ENCODE measurements at regions not wholly inside any gene's neighbourhood (a gene's known extent, or its start where the extent isn't known, plus 50 kb on each side); places are given as distances from the start of the nearest gene placed in this dataset.

- no peaks in the 10 kb centered on the region for H3K36me3 ChIP-seq (ENCODE audit: control insufficient read depth, insufficient read depth, low read length)
- H3K4me2 ChIP-seq (ENCODE audit: low read depth, low read length) = no peak overlapping the region
- no peak overlapping the region for H2BK120ac ChIP-seq (ENCODE audit: low read depth, low read length)
- dilution Hi-C loops (cut with HindIII; ENCODE audit: low sequenced_read_pairs, unreplicated experiment) (no loop called here), intact Hi-C loops (cut with micrococcal nuclease) (no loop called here), in situ Hi-C loops (cut with MboI; ENCODE audit: low sequenced_read_pairs) (no loop called here)
- H3K79me1 ChIP-seq (ENCODE audit: low read depth in 1 of 2, low read length in 2 of 2) = no peaks in the 10 kb centered on the region
- peaks cover 2% of the 10 kb centered on the region for H3K9me3 ChIP-seq (ENCODE audit: control insufficient read depth, insufficient read depth, low read length)
- no peak for DNase-seq
- H3K56ac ChIP-seq (ENCODE audit: extremely low read depth, insufficient read depth, low read length) = no peak overlapping the region
- no peak overlapping the region for H4K8ac ChIP-seq (ENCODE audit: low read depth in 2 of 2, low read length in 2 of 2)
- no peak overlapping the region for H3K14ac ChIP-seq (replicated peaks; ENCODE audit: low read depth, low read length)
- H3K27me3 ChIP-seq (ENCODE audit: control insufficient read depth, insufficient read depth, low read length) = no peaks in the 10 kb centered on the region
- no peak overlapping the region for H3K18ac ChIP-seq (ENCODE audit: low read depth, low read length)
- no peak overlapping the region for H3K27ac ChIP-seq (ENCODE audit: insufficient read depth, low read length)
- no peaks in the 10 kb centered on the region for H4K20me1 ChIP-seq (ENCODE audit: insufficient read depth, low read length)
- ChIA-PET CTCF (no interaction called here), POLR2A (ENCODE audit: unreplicated experiment) (no interaction called here)
- no peak overlapping the region for H3K4ac ChIP-seq (ENCODE audit: low read depth, low read length)
- peaks cover 2% of the 10 kb centered on the region for H3K4me1 ChIP-seq (ENCODE audit: control insufficient read depth, insufficient read depth, low read length)
- H2BK15ac ChIP-seq (ENCODE audit: low read depth, low read length) = no peak overlapping the region
- H4K5ac ChIP-seq (ENCODE audit: low read depth, low read length) = no peak overlapping the region
- H2AK5ac ChIP-seq (ENCODE audit: low read depth, low read length) = no peak overlapping the region
- no TSS peak for BruUV-seq (replicated peaks)
- H4K91ac ChIP-seq (ENCODE audit: insufficient read depth, low read depth, low read length) = no peak overlapping the region
- no peak for ATAC-seq (ENCODE audit: low read depth)
- H3K9me1 ChIP-seq (ENCODE audit: insufficient read depth, low read length) = no peaks in the 10 kb centered on the region
- H3K4me3 ChIP-seq (ENCODE audit: insufficient read depth, low read depth, low read length) = no peak overlapping the region
- WGBS, 2 experiments (ENCODE audit: extremely low coverage in 2 of 2, insufficient read length in 1 of 2) = no CpG with 5 or more reads among the region's 2 CpGs
- H3K23ac ChIP-seq (ENCODE audit: low read depth, low read length) = no peak overlapping the region
- TF ChIP-seq MAZ (IDR thresholded peaks at IDR 0.05; ENCODE audit: borderline replicate concordance, low read depth, low read length) (no peak), POLR2A (IDR thresholded peaks at IDR 0.05; ENCODE audit: low read depth, low read length) (no peak), MAFK (IDR thresholded peaks at IDR 0.05; ENCODE audit: low read depth, low read length) (no peak), SMC3 (IDR thresholded peaks at IDR 0.05; ENCODE audit: low read depth, low read length) (no peak), FOS (IDR thresholded peaks at IDR 0.05; ENCODE audit: low read depth, low read length) (no peak), RFX5 (IDR thresholded peaks at IDR 0.05; ENCODE audit: low read depth, low read length) (no peak), RAD21 (IDR thresholded peaks at IDR 0.05; ENCODE audit: low read length) (no peak), CHD1 (IDR thresholded peaks at IDR 0.05; ENCODE audit: low read depth, low read length) (no peak), MXI1 (IDR thresholded peaks at IDR 0.05; ENCODE audit: borderline replicate concordance, low read depth, low read length) (no peak), RCOR1 (IDR thresholded peaks at IDR 0.05; ENCODE audit: insufficient replicate concordance, low read length) (no peak), CTCF (conservative IDR thresholded peaks at IDR 0.05; ENCODE audit: low read depth, low read length) (no peak), BHLHE40 (IDR thresholded peaks at IDR 0.05; ENCODE audit: low read depth, low read length) (no peak), NFE2L2 (IDR thresholded peaks at IDR 0.05; ENCODE audit: low read depth, low read length) (no peak), CEBPB (IDR thresholded peaks at IDR 0.05; ENCODE audit: low read depth, low read length) (no peak), USF2 (IDR thresholded peaks at IDR 0.05; ENCODE audit: low read depth, low read length) (no peak)
- TF ChIP-seq, protein P1, sequence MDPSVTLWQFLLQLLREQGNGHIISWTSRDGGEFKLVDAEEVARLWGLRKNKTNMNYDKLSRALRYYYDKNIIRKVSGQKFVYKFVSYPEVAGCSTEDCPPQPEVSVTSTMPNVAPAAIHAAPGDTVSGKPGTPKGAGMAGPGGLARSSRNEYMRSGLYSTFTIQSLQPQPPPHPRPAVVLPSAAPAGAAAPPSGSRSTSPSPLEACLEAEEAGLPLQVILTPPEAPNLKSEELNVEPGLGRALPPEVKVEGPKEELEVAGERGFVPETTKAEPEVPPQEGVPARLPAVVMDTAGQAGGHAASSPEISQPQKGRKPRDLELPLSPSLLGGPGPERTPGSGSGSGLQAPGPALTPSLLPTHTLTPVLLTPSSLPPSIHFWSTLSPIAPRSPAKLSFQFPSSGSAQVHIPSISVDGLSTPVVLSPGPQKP (IDR thresholded peaks at IDR 0.05; ENCODE audit: borderline replicate concordance, low read depth, low read length) = no peak
- no peak overlapping the region for H3K9ac ChIP-seq (ENCODE audit: low read depth, low read length)
- no peak overlapping the region for H2BK20ac ChIP-seq (ENCODE audit: low read depth, low read length)
- H2AFZ ChIP-seq (replicated peaks; ENCODE audit: low read length, poor library complexity) = no peak overlapping the region
- H2AK9ac ChIP-seq (replicated peaks; ENCODE audit: low read depth, low read length, poor library complexity) = no peak overlapping the region
- no peak overlapping the region for H2BK5ac ChIP-seq (ENCODE audit: low read depth, low read length, poor library complexity, severe bottlenecking)
Observed at GRCh38 chr4:79847411-79847810, 225.6 kb downstream of the ANTXR2 start.

Data from IMR-90 (cell line).